ENCODE measurements at regions not wholly inside any gene's neighbourhood (a gene's known extent, or its start where the extent isn't known, plus 50 kb on each side); places are given as distances from the start of the nearest gene placed in this dataset.
A peak's percentile ranks its signal among the peaks of the same experiment; 100 is the strongest.

- Mint-ChIP-seq H3K27me3 (peaks cover 0 to 7% (median 6%) of the 10 kb centered on the region in 3 donors), H3K4me3 (no peak overlapping the region), H3K4me1 (no peaks in the 10 kb centered on the region), H3K9me3 (no peaks in the 10 kb centered on the region), H3K36me3 (no peaks in the 10 kb centered on the region), H3K27ac (peak overlapping the region in 2 of 6 donors; percentile 44 to 70)
- ATAC-seq (ENCODE audit: low read depth in 2 of 2) (no peak), DNase-seq (no peak)
Observed at GRCh38 chr9:89863837-89864236, 259.0 kb downstream of the GADD45G start.

GRCh38 chr9:89864257-89864656 lies 259.4 kb downstream of the GADD45G start:
- H3K4me3 Mint-ChIP-seq: no peak overlapping the region
- no peaks in the 10 kb centered on the region for H3K9me3 Mint-ChIP-seq
- H3K36me3 Mint-ChIP-seq: no peaks in the 10 kb centered on the region
- ATAC-seq (ENCODE audit: low read depth in 2 of 2) (no peak), DNase-seq (no peak)
- H3K27me3 Mint-ChIP-seq: peaks cover 0 to 6% (median 4%) of the 10 kb centered on the region in 3 donors
- H3K27ac Mint-ChIP-seq: peak overlapping the region in 2 of 6 donors; percentile 44 to 90
- H3K4me1 Mint-ChIP-seq: no peaks in the 10 kb centered on the region

GRCh38 chr9:89864731-89865130 lies 259.9 kb downstream of the GADD45G start:
- Mint-ChIP-seq H3K27ac (no peak overlapping the region), H3K27me3 (peaks cover 0 to 6% (median 0%) of the 10 kb centered on the region in 3 donors), H3K4me1 (no peaks in the 10 kb centered on the region), H3K9me3 (no peaks in the 10 kb centered on the region), H3K4me3 (no peak overlapping the region), H3K36me3 (no peaks in the 10 kb centered on the region)
- ATAC-seq (ENCODE audit: low read depth in 2 of 2): no peak
- DNase-seq: no peak

- no peaks in the 10 kb centered on the region for H3K36me3 Mint-ChIP-seq
- H3K4me1 Mint-ChIP-seq: no peaks in the 10 kb centered on the region
- DNase-seq (no peak), ATAC-seq (ENCODE audit: low read depth in 2 of 2) (no peak)
- peaks cover 0 to 6% (median 0%) of the 10 kb centered on the region in 3 donors for H3K27me3 Mint-ChIP-seq
- no peaks in the 10 kb centered on the region for H3K9me3 Mint-ChIP-seq
- no peak overlapping the region for H3K4me3 Mint-ChIP-seq
- H3K27ac Mint-ChIP-seq: no peak overlapping the region
Observed at GRCh38 chr9:89865357-89865756, 260.5 kb downstream of the GADD45G start.

- no peaks in the 10 kb centered on the region for H3K36me3 Mint-ChIP-seq
- no peaks in the 10 kb centered on the region for H3K4me1 Mint-ChIP-seq
- H3K9me3 Mint-ChIP-seq: no peaks in the 10 kb centered on the region
- no peak overlapping the region for H3K4me3 Mint-ChIP-seq
- ATAC-seq (ENCODE audit: low read depth in 2 of 2) (no peak), DNase-seq (no peak)
- peak overlapping the region in 1 of 6 donors; percentile 39 for H3K27ac Mint-ChIP-seq
- H3K27me3 Mint-ChIP-seq: peaks cover 0 to 4% (median 0%) of the 10 kb centered on the region in 3 donors
Observed at GRCh38 chr9:89865981-89866380, 261.2 kb downstream of the GADD45G start.

GRCh38 chr9:89866701-89867100 lies 261.9 kb downstream of the GADD45G start:
- H3K36me3 Mint-ChIP-seq: no peaks in the 10 kb centered on the region
- no peak for ATAC-seq (ENCODE audit: low read depth in 2 of 2)

GRCh38 chr9:89868100-89868499 lies 263.3 kb downstream of the GADD45G start:
- Mint-ChIP-seq H3K27ac (no peak overlapping the region), H3K27me3 (no peaks in the 10 kb centered on the region), H3K36me3 (no peaks in the 10 kb centered on the region), H3K4me1 (no peaks in the 10 kb centered on the region), H3K9me3 (no peaks in the 10 kb centered on the region), H3K4me3 (no peak overlapping the region)
- DNase-seq: no peak
- no peak for ATAC-seq (ENCODE audit: low read depth in 2 of 2)

More at GRCh38 chr9:89866701-89867100, 261.9 kb downstream of the GADD45G start:
- DNase-seq: no peak
- Mint-ChIP-seq H3K27ac (no peak overlapping the region), H3K4me3 (no peak overlapping the region), H3K4me1 (no peaks in the 10 kb centered on the region), H3K9me3 (no peaks in the 10 kb centered on the region), H3K27me3 (no peaks in the 10 kb centered on the region)

- no peak overlapping the region for H3K27ac Mint-ChIP-seq
- DNase-seq (no peak), ATAC-seq (ENCODE audit: low read depth in 2 of 2) (no peak)
- H3K27me3 Mint-ChIP-seq: no peaks in the 10 kb centered on the region
- no peaks in the 10 kb centered on the region for H3K4me1 Mint-ChIP-seq
- no peak overlapping the region for H3K4me3 Mint-ChIP-seq
- no peaks in the 10 kb centered on the region for H3K36me3 Mint-ChIP-seq
- no peaks in the 10 kb centered on the region for H3K9me3 Mint-ChIP-seq
Observed at GRCh38 chr9:89869793-89870580, 265.2 kb downstream of the GADD45G start.

- Mint-ChIP-seq H3K27ac (no peak overlapping the region), H3K4me1 (peaks cover 0 to 4% (median 2%) of the 10 kb centered on the region in 3 donors)
Observed at GRCh38 chr9:89871871-89872331, 267.1 kb downstream of the GADD45G start.

GRCh38 chr9:89872426-89872912 lies 267.7 kb downstream of the GADD45G start:
- no peak overlapping the region for H3K27ac Mint-ChIP-seq
- ATAC-seq (ENCODE audit: low read depth in 2 of 2) (no peak), DNase-seq (no peak)
- no peaks in the 10 kb centered on the region for H3K9me3 Mint-ChIP-seq
- no peaks in the 10 kb centered on the region for H3K27me3 Mint-ChIP-seq
- no peaks in the 10 kb centered on the region for H3K36me3 Mint-ChIP-seq
- no peak overlapping the region for H3K4me3 Mint-ChIP-seq
- peaks cover 0 to 4% (median 2%) of the 10 kb centered on the region in 3 donors for H3K4me1 Mint-ChIP-seq

More at GRCh38 chr9:89871871-89872331, 267.1 kb downstream of the GADD45G start:
- ATAC-seq (ENCODE audit: low read depth in 2 of 2): no peak
- no peak for DNase-seq
- no peaks in the 10 kb centered on the region for H3K27me3 Mint-ChIP-seq
- no peaks in the 10 kb centered on the region for H3K36me3 Mint-ChIP-seq
- H3K4me3 Mint-ChIP-seq: no peak overlapping the region
- no peaks in the 10 kb centered on the region for H3K9me3 Mint-ChIP-seq

GRCh38 chr9:89872913-89873707 lies 268.3 kb downstream of the GADD45G start:
- Mint-ChIP-seq H3K4me3 (no peak overlapping the region), H3K4me1 (peaks cover 0 to 4% (median 2%) of the 10 kb centered on the region in 3 donors), H3K27ac (peak overlapping the region in 1 of 6 donors; percentile 80), H3K9me3 (no peaks in the 10 kb centered on the region), H3K27me3 (no peaks in the 10 kb centered on the region), H3K36me3 (no peaks in the 10 kb centered on the region)
- DNase-seq (no peak), ATAC-seq (ENCODE audit: low read depth in 2 of 2) (no peak)

GRCh38 chr9:89873801-89874200 lies 269.0 kb downstream of the GADD45G start:
- Mint-ChIP-seq H3K4me1 (peaks cover 0 to 4% (median 2%) of the 10 kb centered on the region in 3 donors), H3K36me3 (no peaks in the 10 kb centered on the region), H3K27ac (no peak overlapping the region), H3K4me3 (no peak overlapping the region), H3K27me3 (no peaks in the 10 kb centered on the region), H3K9me3 (no peaks in the 10 kb centered on the region)
- no peak for DNase-seq
- ATAC-seq (ENCODE audit: low read depth in 2 of 2): no peak

- H3K27ac Mint-ChIP-seq: peak overlapping the region in 2 of 6 donors; percentile 67 to 88
- no peaks in the 10 kb centered on the region for H3K36me3 Mint-ChIP-seq
- H3K4me3 Mint-ChIP-seq: no peak overlapping the region
- DNase-seq (no peak), ATAC-seq (ENCODE audit: low read depth in 2 of 2) (no peak)
- no peaks in the 10 kb centered on the region for H3K27me3 Mint-ChIP-seq
- no peaks in the 10 kb centered on the region for H3K9me3 Mint-ChIP-seq
- peaks cover 0 to 4% (median 2%) of the 10 kb centered on the region in 3 donors for H3K4me1 Mint-ChIP-seq
Observed at GRCh38 chr9:89874351-89875321, 269.8 kb downstream of the GADD45G start.
